ENCODE measurements at regions not wholly inside any gene's neighbourhood (a gene's known extent, or its start where the extent isn't known, plus 50 kb on each side); places are given as distances from the start of the nearest gene placed in this dataset.

DNA sequence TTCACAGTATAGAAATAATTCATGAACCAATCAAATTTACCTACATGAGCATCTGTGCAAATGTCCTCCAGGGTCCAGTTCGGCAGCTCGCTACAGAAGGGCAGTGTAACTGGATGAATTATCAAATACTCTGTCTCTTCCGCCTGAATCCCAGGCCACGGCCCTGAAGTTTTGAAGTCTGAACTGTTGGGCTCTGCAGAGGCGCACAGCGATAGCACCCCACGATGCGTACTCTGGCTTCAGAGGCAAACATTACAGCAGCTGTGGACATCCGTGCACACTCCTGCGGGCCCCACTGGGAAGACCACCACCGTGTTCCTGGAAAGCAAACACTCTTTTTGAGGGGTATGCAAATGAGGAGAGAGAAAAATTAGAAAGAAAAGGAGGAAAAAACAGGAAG is 259.8 kb upstream of the TCERG1L start:
- TF ChIP-seq, protein P1, sequence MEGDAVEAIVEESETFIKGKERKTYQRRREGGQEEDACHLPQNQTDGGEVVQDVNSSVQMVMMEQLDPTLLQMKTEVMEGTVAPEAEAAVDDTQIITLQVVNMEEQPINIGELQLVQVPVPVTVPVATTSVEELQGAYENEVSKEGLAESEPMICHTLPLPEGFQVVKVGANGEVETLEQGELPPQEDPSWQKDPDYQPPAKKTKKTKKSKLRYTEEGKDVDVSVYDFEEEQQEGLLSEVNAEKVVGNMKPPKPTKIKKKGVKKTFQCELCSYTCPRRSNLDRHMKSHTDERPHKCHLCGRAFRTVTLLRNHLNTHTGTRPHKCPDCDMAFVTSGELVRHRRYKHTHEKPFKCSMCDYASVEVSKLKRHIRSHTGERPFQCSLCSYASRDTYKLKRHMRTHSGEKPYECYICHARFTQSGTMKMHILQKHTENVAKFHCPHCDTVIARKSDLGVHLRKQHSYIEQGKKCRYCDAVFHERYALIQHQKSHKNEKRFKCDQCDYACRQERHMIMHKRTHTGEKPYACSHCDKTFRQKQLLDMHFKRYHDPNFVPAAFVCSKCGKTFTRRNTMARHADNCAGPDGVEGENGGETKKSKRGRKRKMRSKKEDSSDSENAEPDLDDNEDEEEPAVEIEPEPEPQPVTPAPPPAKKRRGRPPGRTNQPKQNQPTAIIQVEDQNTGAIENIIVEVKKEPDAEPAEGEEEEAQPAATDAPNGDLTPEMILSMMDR (IDR thresholded peaks at IDR 0.05; ENCODE audit: unreplicated experiment): no peak
- no peak overlapping the region for H3K27ac Mint-ChIP-seq (ENCODE audit: unreplicated experiment)
- H3K27me3 Mint-ChIP-seq (ENCODE audit: unreplicated experiment): peaks cover 19% of the 10 kb centered on the region
- H3K9me3 Mint-ChIP-seq (ENCODE audit: low read depth, unreplicated experiment): no peaks in the 10 kb centered on the region
- DNase-seq: no peak
- no TSS peak for BruUV-seq (replicated peaks)
- intact Hi-C loops (cut with micrococcal nuclease; ENCODE audit: unreplicated experiment): no loop called here
- H3K4me1 Mint-ChIP-seq (ENCODE audit: low read depth, unreplicated experiment): no peaks in the 10 kb centered on the region
- no peak overlapping the region for H3K4me3 Mint-ChIP-seq (ENCODE audit: low read depth, unreplicated experiment)
- H3K36me3 Mint-ChIP-seq (ENCODE audit: insufficient read depth, unreplicated experiment): no peaks in the 10 kb centered on the region
- CTCF ChIA-PET: no interaction called here

DNA sequence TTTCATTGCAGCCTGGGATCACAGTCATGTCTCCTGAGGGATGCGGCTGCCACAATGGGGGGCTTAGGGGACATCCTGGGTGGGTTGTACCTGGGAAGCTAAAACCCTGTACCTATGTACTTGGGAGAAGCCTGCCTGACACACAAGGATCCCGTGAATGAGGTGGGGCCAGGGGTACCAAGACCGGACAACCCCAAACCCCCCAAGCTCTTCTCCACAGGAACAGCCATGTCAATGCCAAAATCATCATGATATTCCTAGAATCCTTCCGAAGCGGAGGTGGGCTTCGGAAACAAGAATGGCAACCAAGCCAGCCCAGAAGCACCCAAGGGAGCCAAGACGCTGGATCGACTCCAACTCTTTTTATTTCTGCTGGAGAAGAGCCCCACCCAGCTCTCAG is 260.3 kb upstream of the TCERG1L start:
- no TSS peak for BruUV-seq (replicated peaks)
- TF ChIP-seq, protein P1 (IDR thresholded peaks at IDR 0.05; ENCODE audit: unreplicated experiment): no peak
- CTCF ChIA-PET: no interaction called here

GRCh38 chr10:131573256-131573655 is 261.7 kb upstream of the TCERG1L start:
- intact Hi-C loops (cut with micrococcal nuclease; ENCODE audit: unreplicated experiment): no loop called here
- DNase-seq: no peak
- TF ChIP-seq, protein P1 (IDR thresholded peaks at IDR 0.05; ENCODE audit: unreplicated experiment): no peak
- H3K9me3 Mint-ChIP-seq (ENCODE audit: low read depth, unreplicated experiment): no peaks in the 10 kb centered on the region
- CTCF ChIA-PET: no interaction called here
- H3K27ac Mint-ChIP-seq (ENCODE audit: unreplicated experiment): no peak overlapping the region
- no peaks in the 10 kb centered on the region for H3K36me3 Mint-ChIP-seq (ENCODE audit: insufficient read depth, unreplicated experiment)
- H3K4me3 Mint-ChIP-seq (ENCODE audit: low read depth, unreplicated experiment): no peak overlapping the region
- no TSS peak for BruUV-seq (replicated peaks)
- no peaks in the 10 kb centered on the region for H3K4me1 Mint-ChIP-seq (ENCODE audit: low read depth, unreplicated experiment)
- peaks cover 10% of the 10 kb centered on the region for H3K27me3 Mint-ChIP-seq (ENCODE audit: unreplicated experiment)

More for the DNA sequence above, 260.3 kb upstream of the TCERG1L start:
- Mint-ChIP-seq H3K27me3 (ENCODE audit: unreplicated experiment) (peaks cover 13% of the 10 kb centered on the region), H3K36me3 (ENCODE audit: insufficient read depth, unreplicated experiment) (no peaks in the 10 kb centered on the region), H3K27ac (ENCODE audit: unreplicated experiment) (no peak overlapping the region), H3K4me1 (ENCODE audit: low read depth, unreplicated experiment) (no peaks in the 10 kb centered on the region), H3K9me3 (ENCODE audit: low read depth, unreplicated experiment) (no peaks in the 10 kb centered on the region), H3K4me3 (ENCODE audit: low read depth, unreplicated experiment) (no peak overlapping the region)
- DNase-seq: no peak
- intact Hi-C loops (cut with micrococcal nuclease; ENCODE audit: unreplicated experiment): no loop called here

DNA sequence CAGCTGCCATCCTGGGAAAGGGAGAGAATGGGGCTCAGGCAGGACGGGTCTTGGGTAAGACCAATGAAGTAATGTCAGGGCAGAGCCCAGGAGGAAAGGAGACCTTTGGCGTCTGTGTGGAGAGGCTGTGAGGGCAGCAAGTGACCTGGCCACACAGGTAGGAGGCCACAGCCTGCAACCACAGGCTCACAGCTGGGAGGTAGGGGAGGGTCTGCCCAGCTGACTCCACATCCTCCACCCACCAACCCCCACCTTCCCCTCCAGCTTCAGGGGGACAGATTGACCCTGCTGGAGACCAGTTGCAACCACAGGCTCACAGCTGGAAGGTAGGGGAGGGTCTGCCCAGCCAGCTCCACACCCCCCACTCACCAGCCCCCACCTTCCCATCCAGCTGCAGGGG is 262.2 kb upstream of the TCERG1L start:
- no TSS peak for BruUV-seq (replicated peaks)
- no peaks in the 10 kb centered on the region for H3K4me1 Mint-ChIP-seq (ENCODE audit: low read depth, unreplicated experiment)
- intact Hi-C loops (cut with micrococcal nuclease; ENCODE audit: unreplicated experiment): no loop called here

More for the DNA sequence above, 262.2 kb upstream of the TCERG1L start:
- Mint-ChIP-seq H3K4me3 (ENCODE audit: low read depth, unreplicated experiment) (no peak overlapping the region), H3K27me3 (ENCODE audit: unreplicated experiment) (peaks cover 10% of the 10 kb centered on the region), H3K9me3 (ENCODE audit: low read depth, unreplicated experiment) (no peaks in the 10 kb centered on the region), H3K36me3 (ENCODE audit: insufficient read depth, unreplicated experiment) (no peaks in the 10 kb centered on the region), H3K27ac (ENCODE audit: unreplicated experiment) (no peak overlapping the region)
- CTCF ChIA-PET: no interaction called here
- DNase-seq: no peak
- TF ChIP-seq, protein P1 (IDR thresholded peaks at IDR 0.05; ENCODE audit: unreplicated experiment): no peak

Measured in Calu3 (cell line).